ENCODE measurements at regions not wholly inside any gene's neighbourhood (a gene's known extent, or its start where the extent isn't known, plus 50 kb on each side); places are given as distances from the start of the nearest gene placed in this dataset.

DNA sequence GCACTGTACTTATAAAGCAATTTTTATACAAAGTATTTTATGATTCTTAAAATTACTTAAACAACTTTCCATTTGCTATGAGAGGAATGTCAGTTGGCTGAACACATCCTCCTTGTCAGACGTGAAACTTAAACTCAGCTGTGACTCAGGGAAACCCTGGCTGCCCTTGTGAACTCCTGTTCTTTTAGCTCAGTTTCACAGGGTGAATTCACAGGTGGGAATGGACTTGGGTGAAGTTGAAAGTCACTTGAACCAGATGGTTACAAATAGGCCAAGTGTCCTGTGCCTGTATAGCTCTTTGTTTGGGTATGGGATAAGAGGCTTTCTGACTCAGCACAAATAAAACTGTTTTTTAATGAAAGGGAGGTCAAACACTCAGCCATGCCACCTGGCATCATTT, 67.4 kb upstream of the FAM47B start:
- TF ChIP-seq, protein P1, sequence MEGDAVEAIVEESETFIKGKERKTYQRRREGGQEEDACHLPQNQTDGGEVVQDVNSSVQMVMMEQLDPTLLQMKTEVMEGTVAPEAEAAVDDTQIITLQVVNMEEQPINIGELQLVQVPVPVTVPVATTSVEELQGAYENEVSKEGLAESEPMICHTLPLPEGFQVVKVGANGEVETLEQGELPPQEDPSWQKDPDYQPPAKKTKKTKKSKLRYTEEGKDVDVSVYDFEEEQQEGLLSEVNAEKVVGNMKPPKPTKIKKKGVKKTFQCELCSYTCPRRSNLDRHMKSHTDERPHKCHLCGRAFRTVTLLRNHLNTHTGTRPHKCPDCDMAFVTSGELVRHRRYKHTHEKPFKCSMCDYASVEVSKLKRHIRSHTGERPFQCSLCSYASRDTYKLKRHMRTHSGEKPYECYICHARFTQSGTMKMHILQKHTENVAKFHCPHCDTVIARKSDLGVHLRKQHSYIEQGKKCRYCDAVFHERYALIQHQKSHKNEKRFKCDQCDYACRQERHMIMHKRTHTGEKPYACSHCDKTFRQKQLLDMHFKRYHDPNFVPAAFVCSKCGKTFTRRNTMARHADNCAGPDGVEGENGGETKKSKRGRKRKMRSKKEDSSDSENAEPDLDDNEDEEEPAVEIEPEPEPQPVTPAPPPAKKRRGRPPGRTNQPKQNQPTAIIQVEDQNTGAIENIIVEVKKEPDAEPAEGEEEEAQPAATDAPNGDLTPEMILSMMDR (conservative IDR thresholded peaks at IDR 0.05): no peak
- TF ChIP-seq ZFX (IDR thresholded peaks at IDR 0.05): no peak

Measured in C4-2B (cell line).